RWPE2 (cell line): ENCODE measurements at regions not wholly inside any gene's neighbourhood (a gene's known extent, or its start where the extent isn't known, plus 50 kb on each side); places are given as distances from the start of the nearest gene placed in this dataset.
A peak's percentile ranks its signal among the peaks of the same experiment; 100 is the strongest.

Experiments used
- ATAC-seq: fragments of 200-7000 bp; cut with Tn5 transposase; 3 replicates; pipeline ENCODE4 v1.9.1; 2021; ENCODE audit warnings: low read depth
- DNase-seq: peaks from one replicate; pipeline ENCODE4 v3.0.0-alpha.2; 2020; ENCODE audit warnings: low spot score
- H3K27ac ChIP-seq: fragments of 450-650 bp; 2 replicates; pipeline ENCODE4 v1.5.1; 2017; ENCODE audit warnings: mild to moderate bottlenecking; ENCODE audit not compliant: poor library complexity, severe bottlenecking
- H3K27me3 ChIP-seq: fragments of 250-450 bp; sonication (Bioruptor Pico); 2 replicates; pipeline ENCODE4 v1.5.1; 2021; ENCODE audit warnings: mild to moderate bottlenecking, moderate library complexity; ENCODE audit not compliant: insufficient read depth, poor library complexity, severe bottlenecking
- H3K36me3 ChIP-seq: fragments of 250-450 bp; sonication (Bioruptor Pico); 2 replicates; pipeline ENCODE4 v1.5.1; 2020; ENCODE audit warnings: low read depth, mild to moderate bottlenecking, moderate library complexity
- H3K4me1 ChIP-seq: fragments of 250-450 bp; sonication (Bioruptor Pico); 2 replicates; pipeline ENCODE4 v1.5.1; 2021; ENCODE audit warnings: mild to moderate bottlenecking, moderate library complexity; ENCODE audit not compliant: insufficient read depth, poor library complexity, severe bottlenecking
- H3K4me3 ChIP-seq: fragments of 250-450 bp; sonication (Bioruptor Pico); 2 replicates; pipeline ENCODE4 v1.5.1; 2021; ENCODE audit warnings: mild to moderate bottlenecking, moderate library complexity; ENCODE audit not compliant: severe bottlenecking
- H3K9me3 ChIP-seq: fragments of 250-450 bp; sonication (Bioruptor Pico); 2 replicates; pipeline ENCODE4 v1.5.1; 2021; ENCODE audit warnings: mild to moderate bottlenecking, moderate library complexity; ENCODE audit not compliant: severe bottlenecking
- TF ChIP-seq, protein P1 (sequence below): fragments of 450-650 bp; IDR thresholded peaks from one replicate; pipeline ENCODE4 v1.5.1; 2017; ENCODE audit warnings: mild to moderate bottlenecking, moderate library complexity; ENCODE audit not compliant: poor library complexity, severe bottlenecking

DNA sequence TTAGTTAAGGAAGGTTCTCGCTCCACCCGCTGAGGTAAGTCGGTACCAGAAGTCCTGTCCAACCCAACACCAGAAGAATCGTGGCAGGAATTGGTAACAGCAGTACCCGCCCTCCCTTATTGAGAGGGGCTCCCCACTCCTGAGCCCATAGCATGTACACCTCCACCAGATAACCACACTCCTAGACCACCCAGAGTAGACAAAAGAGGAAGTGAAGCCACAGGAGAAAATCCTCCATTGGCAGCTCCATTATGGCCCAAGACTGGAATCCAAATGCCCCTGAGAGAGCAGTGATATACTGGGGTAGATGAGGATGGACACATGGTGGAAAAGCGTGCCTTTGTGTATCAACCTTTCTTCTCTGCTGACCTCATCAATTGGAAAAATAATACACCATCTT is 106.1 kb upstream of the EPB41L4A start:
- Histone ChIP-seq H3K27me3 (peaks cover 12% of the 10 kb centered on the region), H3K36me3 (no peaks in the 10 kb centered on the region), H3K9me3 (no peaks in the 10 kb centered on the region), H3K4me3 (no peak overlapping the region), H3K27ac (no peak overlapping the region), H3K4me1 (no peaks in the 10 kb centered on the region)
- TF ChIP-seq, protein P1, sequence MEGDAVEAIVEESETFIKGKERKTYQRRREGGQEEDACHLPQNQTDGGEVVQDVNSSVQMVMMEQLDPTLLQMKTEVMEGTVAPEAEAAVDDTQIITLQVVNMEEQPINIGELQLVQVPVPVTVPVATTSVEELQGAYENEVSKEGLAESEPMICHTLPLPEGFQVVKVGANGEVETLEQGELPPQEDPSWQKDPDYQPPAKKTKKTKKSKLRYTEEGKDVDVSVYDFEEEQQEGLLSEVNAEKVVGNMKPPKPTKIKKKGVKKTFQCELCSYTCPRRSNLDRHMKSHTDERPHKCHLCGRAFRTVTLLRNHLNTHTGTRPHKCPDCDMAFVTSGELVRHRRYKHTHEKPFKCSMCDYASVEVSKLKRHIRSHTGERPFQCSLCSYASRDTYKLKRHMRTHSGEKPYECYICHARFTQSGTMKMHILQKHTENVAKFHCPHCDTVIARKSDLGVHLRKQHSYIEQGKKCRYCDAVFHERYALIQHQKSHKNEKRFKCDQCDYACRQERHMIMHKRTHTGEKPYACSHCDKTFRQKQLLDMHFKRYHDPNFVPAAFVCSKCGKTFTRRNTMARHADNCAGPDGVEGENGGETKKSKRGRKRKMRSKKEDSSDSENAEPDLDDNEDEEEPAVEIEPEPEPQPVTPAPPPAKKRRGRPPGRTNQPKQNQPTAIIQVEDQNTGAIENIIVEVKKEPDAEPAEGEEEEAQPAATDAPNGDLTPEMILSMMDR = no peak
- ATAC-seq (no peak), DNase-seq (no peak)

DNA sequence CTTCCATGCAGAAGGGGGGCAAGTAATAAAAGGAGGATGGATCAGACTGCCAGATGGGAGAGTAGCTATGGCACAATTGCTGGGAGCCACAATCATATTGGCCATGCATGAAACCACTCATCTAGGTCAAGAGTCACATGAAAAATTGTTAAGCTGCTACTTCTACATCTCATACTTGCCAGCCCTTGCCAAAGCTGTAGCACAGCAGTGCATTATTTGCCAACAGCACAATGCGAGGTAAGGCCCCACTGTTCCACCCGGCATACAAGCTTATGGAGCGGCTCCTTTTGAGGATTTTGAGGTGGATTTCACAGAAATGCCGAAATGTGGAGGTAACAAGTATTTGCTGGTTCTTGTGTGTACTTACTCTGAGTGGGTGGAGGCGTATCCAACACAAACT is 109.9 kb upstream of the EPB41L4A start:
- H3K36me3 ChIP-seq = no peaks in the 10 kb centered on the region
- H3K4me3 ChIP-seq = no peak overlapping the region
- H3K9me3 ChIP-seq = no peaks in the 10 kb centered on the region
- no peaks in the 10 kb centered on the region for H3K4me1 ChIP-seq
- TF ChIP-seq, protein P1 = no peak
- no peaks in the 10 kb centered on the region for H3K27me3 ChIP-seq
- DNase-seq = no peak
- ATAC-seq = no peak
- no peak overlapping the region for H3K27ac ChIP-seq

DNA sequence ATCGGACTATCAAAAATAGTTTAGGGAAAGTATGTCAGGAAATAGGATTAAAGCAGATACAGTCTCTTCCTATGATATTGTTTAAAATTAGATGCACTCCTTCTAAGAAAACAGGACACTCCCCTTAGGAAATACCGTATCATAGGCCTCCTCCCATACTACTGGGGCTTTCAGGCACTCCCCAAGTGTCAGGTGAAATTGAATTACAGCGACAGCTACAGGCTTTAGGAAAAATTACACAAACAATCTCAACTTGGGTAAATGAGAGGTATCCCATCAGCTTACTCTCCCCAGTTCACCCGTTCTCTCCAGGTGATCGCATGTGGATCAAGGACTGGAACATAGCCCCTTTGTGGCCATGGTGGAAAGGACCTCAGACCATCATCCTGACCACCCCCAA is 110.4 kb upstream of the EPB41L4A start:
- TF ChIP-seq, protein P1 = peak; percentile 31
- H3K4me3 ChIP-seq = no peak overlapping the region
- H3K4me1 ChIP-seq = no peaks in the 10 kb centered on the region
- no peak overlapping the region for H3K27ac ChIP-seq
- no peak for DNase-seq
- peak; percentile 64; the same call in 2 of the 3 replicates for ATAC-seq
- H3K36me3 ChIP-seq = no peaks in the 10 kb centered on the region
- no peaks in the 10 kb centered on the region for H3K27me3 ChIP-seq
- no peaks in the 10 kb centered on the region for H3K9me3 ChIP-seq

DNA sequence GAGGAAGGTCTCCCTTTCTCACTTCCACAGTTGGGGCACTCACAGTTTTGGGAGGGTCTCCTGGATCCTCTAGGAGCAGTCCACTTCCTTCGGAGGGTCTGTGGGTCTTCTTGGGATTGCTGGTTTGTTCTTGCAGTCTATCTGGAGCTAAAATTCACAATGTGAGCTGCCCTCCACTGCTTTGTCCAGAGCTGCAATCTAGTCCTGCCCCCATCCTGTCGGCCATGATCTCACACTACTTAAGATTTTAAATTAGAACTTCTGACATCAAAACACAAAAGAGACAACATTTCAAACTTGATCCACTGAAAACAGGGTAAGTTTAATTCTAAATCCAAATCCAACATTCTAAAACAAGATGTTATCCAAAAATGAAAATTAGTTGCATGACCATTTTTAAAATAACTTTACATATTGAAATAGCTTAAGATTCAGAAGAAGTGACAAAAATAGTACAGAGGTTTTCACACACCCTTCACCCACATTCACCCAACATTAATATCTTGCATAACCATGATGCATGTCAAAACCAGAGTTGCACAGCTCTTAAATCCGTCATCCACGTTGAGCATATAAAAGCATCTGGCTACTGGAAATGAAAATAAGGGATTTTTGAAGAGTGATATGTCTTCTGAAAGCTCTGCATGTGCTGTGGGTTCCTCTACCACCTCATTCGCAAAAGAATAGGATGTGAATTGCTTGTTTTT is 113.7 kb upstream of the EPB41L4A start:
- Histone ChIP-seq H3K27me3 (no peaks in the 10 kb centered on the region), H3K4me3 (no peak overlapping the region), H3K9me3 (no peaks in the 10 kb centered on the region), H3K27ac (no peak overlapping the region), H3K36me3 (no peaks in the 10 kb centered on the region), H3K4me1 (no peaks in the 10 kb centered on the region)
- DNase-seq (no peak), ATAC-seq (no peak)
- TF ChIP-seq, protein P1 = no peak

DNA sequence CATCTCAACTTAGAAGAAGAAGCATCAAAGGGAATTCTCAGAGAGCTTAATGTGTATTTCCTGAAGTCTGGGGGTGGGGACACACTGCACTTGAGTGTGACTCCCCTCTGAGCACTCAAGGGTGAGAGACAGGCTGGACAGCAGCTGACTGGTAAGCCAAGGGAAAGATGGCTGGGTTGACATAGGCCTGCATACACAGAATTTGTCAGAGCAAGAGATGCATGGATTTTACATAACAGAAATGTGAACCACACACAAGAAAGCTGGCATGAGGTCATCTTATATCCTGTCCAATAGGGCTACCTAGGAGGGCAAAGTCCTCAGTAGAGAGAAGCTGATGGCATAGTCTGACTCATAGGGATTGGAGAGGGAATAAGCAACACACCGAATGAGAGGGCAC is 114.3 kb upstream of the EPB41L4A start:
- H3K4me1 ChIP-seq = no peaks in the 10 kb centered on the region
- H3K36me3 ChIP-seq = no peaks in the 10 kb centered on the region
- DNase-seq = no peak
- no peaks in the 10 kb centered on the region for H3K27me3 ChIP-seq
- no peak overlapping the region for H3K27ac ChIP-seq
- no peak overlapping the region for H3K4me3 ChIP-seq
- TF ChIP-seq, protein P1 = no peak
- H3K9me3 ChIP-seq = no peaks in the 10 kb centered on the region
- ATAC-seq = peak; percentile 81
